ENCODE measurements at regions not wholly inside any gene's neighbourhood (a gene's known extent, or its start where the extent isn't known, plus 50 kb on each side); places are given as distances from the start of the nearest gene placed in this dataset.

DNA sequence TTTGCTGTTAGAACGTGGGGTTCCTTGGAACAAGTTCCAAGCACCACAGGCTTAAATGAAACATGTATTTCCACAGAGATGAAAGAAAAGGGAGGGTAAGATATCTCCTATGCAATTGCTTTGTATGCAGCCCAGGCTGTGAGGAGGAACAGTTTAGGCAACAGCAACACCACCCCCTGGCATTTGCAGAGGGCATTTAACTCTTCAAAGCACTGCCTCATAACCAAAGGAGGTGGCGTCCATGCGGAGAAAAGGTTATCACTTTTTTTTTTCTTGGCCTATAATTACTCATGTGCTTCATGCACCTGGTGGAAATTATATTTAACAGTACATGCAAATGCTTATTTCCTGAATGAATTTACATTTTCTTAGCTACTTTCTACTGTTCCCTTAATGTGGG, 286.0 kb downstream of the LPIN1 start:
- TF ChIP-seq, protein P1, sequence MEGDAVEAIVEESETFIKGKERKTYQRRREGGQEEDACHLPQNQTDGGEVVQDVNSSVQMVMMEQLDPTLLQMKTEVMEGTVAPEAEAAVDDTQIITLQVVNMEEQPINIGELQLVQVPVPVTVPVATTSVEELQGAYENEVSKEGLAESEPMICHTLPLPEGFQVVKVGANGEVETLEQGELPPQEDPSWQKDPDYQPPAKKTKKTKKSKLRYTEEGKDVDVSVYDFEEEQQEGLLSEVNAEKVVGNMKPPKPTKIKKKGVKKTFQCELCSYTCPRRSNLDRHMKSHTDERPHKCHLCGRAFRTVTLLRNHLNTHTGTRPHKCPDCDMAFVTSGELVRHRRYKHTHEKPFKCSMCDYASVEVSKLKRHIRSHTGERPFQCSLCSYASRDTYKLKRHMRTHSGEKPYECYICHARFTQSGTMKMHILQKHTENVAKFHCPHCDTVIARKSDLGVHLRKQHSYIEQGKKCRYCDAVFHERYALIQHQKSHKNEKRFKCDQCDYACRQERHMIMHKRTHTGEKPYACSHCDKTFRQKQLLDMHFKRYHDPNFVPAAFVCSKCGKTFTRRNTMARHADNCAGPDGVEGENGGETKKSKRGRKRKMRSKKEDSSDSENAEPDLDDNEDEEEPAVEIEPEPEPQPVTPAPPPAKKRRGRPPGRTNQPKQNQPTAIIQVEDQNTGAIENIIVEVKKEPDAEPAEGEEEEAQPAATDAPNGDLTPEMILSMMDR (IDR thresholded peaks at IDR 0.05): peak; percentile 39
- TF ChIP-seq EZH2 (IDR thresholded peaks at IDR 0.05; ENCODE audit: borderline replicate concordance, insufficient read depth, low read depth, low read length, poor library complexity, severe bottlenecking): no peak
- peaks cover 66% of the 10 kb centered on the region for H3K4me1 Mint-ChIP-seq
- no peaks in the 10 kb centered on the region for H4K20me1 ChIP-seq (ENCODE audit: control insufficient read depth, insufficient read depth, low read length, poor library complexity, severe bottlenecking)
- peak overlapping the region; percentile 92 for H3K27ac Mint-ChIP-seq
- peak overlapping the region; percentile 24 for H3K9ac ChIP-seq (ENCODE audit: low read length)
- ATAC-seq (ENCODE audit: low read depth): peak; percentile 77
- no peaks in the 10 kb centered on the region for H3K27me3 ChIP-seq (replicated peaks in 1 of 4; ENCODE audit: control extremely low read depth in 1 of 4, control insufficient read depth in 3 of 4, insufficient read depth in 4 of 4, low read length in 3 of 4)
- CTCF ChIA-PET: interaction anchor here (0.6 to 2.5 kb wide), 13 partner anchors 11 to 899 kb away, joined by 3 to 26 read pairs (median 6); partner anchors contain the start of gene TRIB2
- H3K27ac ChIP-seq (ENCODE audit: low read length in 2 of 2): peak overlapping the region; percentile 66 to 81
- H2AFZ ChIP-seq (ENCODE audit: insufficient read depth, low read depth, low read length, poor library complexity, severe bottlenecking): no peak overlapping the region
- H3K4me3 Mint-ChIP-seq: peak overlapping the region; percentile 83
- H3K79me2 ChIP-seq (ENCODE audit: control insufficient read depth, insufficient read depth, low read length): no peaks in the 10 kb centered on the region
- DNase-seq: peak; percentile 86
- peaks cover 61 to 64% of the 10 kb centered on the region in 2 donors for H3K4me1 ChIP-seq (ENCODE audit: control insufficient read depth in 2 of 2, insufficient read depth in 2 of 2, low read length in 2 of 2)
- peak overlapping the region; percentile 66 for H3K4me2 ChIP-seq (replicated peaks; ENCODE audit: low read depth, low read length, poor library complexity, severe bottlenecking)
- peak overlapping the region in 2 of 5 experiments; percentile 7 to 39 for H3K4me3 ChIP-seq (ENCODE audit: control extremely low read depth in 1 of 5, extremely low read depth in 1 of 5, insufficient read depth in 1 of 5, low read depth in 2 of 5, low read length in 4 of 5)
- peaks cover 0 to 9% (median 0%) of the 10 kb centered on the region in 3 donors for H3K9me3 ChIP-seq (ENCODE audit: control extremely low read depth in 1 of 3, control insufficient read depth in 2 of 3, insufficient read depth in 1 of 3, low read length in 2 of 3)
- POLR2A ChIA-PET: interaction anchor here (0.6 to 1.5 kb wide), 7 partner anchors 11 to 696 kb away, joined by 3 to 14 read pairs (median 3); no protein-coding TSS in a partner anchor
- no CpG with 5 or more reads among the region's 3 CpGs for WGBS (ENCODE audit: insufficient coverage)
- H3K27me3 Mint-ChIP-seq: no peaks in the 10 kb centered on the region
- peaks cover 3% of the 10 kb centered on the region for H3K9me3 Mint-ChIP-seq (ENCODE audit: insufficient read depth)
- intact Hi-C loops (cut with micrococcal nuclease): loop anchor here (1.0 to 10.0 kb wide), 7 partner anchors 12 to 684 kb away; partner anchors contain the start of gene TRIB2
- no peaks in the 10 kb centered on the region for H3K36me3 ChIP-seq (replicated peaks in 1 of 2; ENCODE audit: control extremely low read depth in 1 of 2, control insufficient read depth in 1 of 2, extremely low read depth in 1 of 2, insufficient read depth in 2 of 2, low read length in 1 of 2)

DNA sequence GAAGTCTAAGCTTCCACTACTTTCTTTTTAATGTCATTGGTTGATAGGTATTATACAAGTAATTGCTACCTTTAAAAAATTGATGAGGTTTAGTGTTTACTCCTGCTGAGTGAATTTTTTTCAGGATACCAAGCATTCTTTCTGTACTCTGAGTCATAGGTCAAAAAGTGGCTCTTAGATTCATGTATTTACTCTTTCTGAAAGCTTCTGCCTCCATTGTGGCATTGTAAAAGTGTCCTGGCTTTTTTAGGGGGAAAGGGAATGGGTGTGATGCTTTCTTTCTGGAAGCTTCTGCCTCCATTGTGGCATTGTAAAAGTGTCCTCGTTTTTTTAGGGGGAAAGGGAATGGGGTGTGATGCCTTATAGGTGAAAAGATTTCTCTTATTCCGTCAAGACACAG, 286.5 kb downstream of the LPIN1 start:
- Histone ChIP-seq H4K20me1 (ENCODE audit: control insufficient read depth, insufficient read depth, low read length, poor library complexity, severe bottlenecking) (no peaks in the 10 kb centered on the region), H2AFZ (ENCODE audit: insufficient read depth, low read depth, low read length, poor library complexity, severe bottlenecking) (no peak overlapping the region), H3K4me1 (ENCODE audit: control insufficient read depth in 2 of 2, insufficient read depth in 2 of 2, low read length in 2 of 2) (peaks cover 64 to 66% of the 10 kb centered on the region in 2 donors), H3K9ac (ENCODE audit: low read length) (peak overlapping the region; percentile 24), H3K27me3 (replicated peaks in 1 of 4; ENCODE audit: control extremely low read depth in 1 of 4, control insufficient read depth in 3 of 4, insufficient read depth in 4 of 4, low read length in 3 of 4) (no peaks in the 10 kb centered on the region), H3K9me3 (ENCODE audit: control extremely low read depth in 1 of 3, control insufficient read depth in 2 of 3, insufficient read depth in 1 of 3, low read length in 2 of 3) (peaks cover 0 to 12% (median 0%) of the 10 kb centered on the region in 3 donors), H3K4me2 (replicated peaks; ENCODE audit: low read depth, low read length, poor library complexity, severe bottlenecking) (peak overlapping the region; percentile 66), H3K36me3 (replicated peaks in 1 of 2; ENCODE audit: control extremely low read depth in 1 of 2, control insufficient read depth in 1 of 2, extremely low read depth in 1 of 2, insufficient read depth in 2 of 2, low read length in 1 of 2) (no peaks in the 10 kb centered on the region), H3K79me2 (ENCODE audit: control insufficient read depth, insufficient read depth, low read length) (no peaks in the 10 kb centered on the region), H3K27ac (ENCODE audit: low read length in 2 of 2) (peak overlapping the region; percentile 66 to 81), H3K4me3 (ENCODE audit: control extremely low read depth in 1 of 5, extremely low read depth in 1 of 5, insufficient read depth in 1 of 5, low read depth in 2 of 5, low read length in 4 of 5) (peak overlapping the region in 2 of 5 experiments; percentile 7 to 39)
- Mint-ChIP-seq H3K4me3 (peak overlapping the region; percentile 71), H3K9me3 (ENCODE audit: insufficient read depth) (peaks cover 3% of the 10 kb centered on the region), H3K4me1 (peaks cover 70% of the 10 kb centered on the region), H3K27me3 (no peaks in the 10 kb centered on the region), H3K27ac (peak overlapping the region; percentile 64)
- intact Hi-C loops (cut with micrococcal nuclease): loop anchor here (1.0 to 10.0 kb wide), 7 partner anchors 11 to 683 kb away; partner anchors contain the start of gene TRIB2
- TF ChIP-seq, protein P1 (IDR thresholded peaks at IDR 0.05): no peak
- TF ChIP-seq EZH2 (IDR thresholded peaks at IDR 0.05; ENCODE audit: borderline replicate concordance, insufficient read depth, low read depth, low read length, poor library complexity, severe bottlenecking): no peak
- WGBS (ENCODE audit: insufficient coverage): 50% methylated on average over 1 of the region's 2 CpGs
- ATAC-seq (ENCODE audit: low read depth): no peak
- CTCF ChIA-PET: interaction anchor here (0.6 to 2.5 kb wide), 13 partner anchors 11 to 898 kb away, joined by 3 to 26 read pairs (median 6); partner anchors contain the start of gene TRIB2
- POLR2A ChIA-PET: interaction anchor here (0.6 to 1.5 kb wide), 6 partner anchors 11 to 84 kb away, joined by 3 to 14 read pairs (median 4); no protein-coding TSS in a partner anchor
- DNase-seq: no peak

Measured in B cell (primary cell).